KOPT-K1 (cell line): ENCODE measurements at regions not wholly inside any gene's neighbourhood (a gene's known extent, or its start where the extent isn't known, plus 50 kb on each side); places are given as distances from the start of the nearest gene placed in this dataset.
"Not testable (repeated sequence)": the region's sequence is repeated elsewhere in the genome, so short reads cannot be mapped to it uniquely, and the experiment has no call there.

Source experiments
- H3K27ac ChIP-seq: fragments of 200-600 bp; sonication (generic); 2 replicates; pipeline ENCODE4 v1.5.1; 2016; ENCODE audit warnings: antibody characterized with exemption, mild to moderate bottlenecking, low read depth, low read length; ENCODE audit not compliant: poor library complexity, severe bottlenecking
- H3K36me3 ChIP-seq: fragments of 200-600 bp; sonication (generic); 2 replicates; pipeline ENCODE4 v1.5.1; 2017; ENCODE audit warnings: antibody characterized with exemption, mild to moderate bottlenecking, low read length, moderate library complexity; ENCODE audit not compliant: insufficient read depth
- H3K9me3 ChIP-seq: fragments of 200-600 bp; sonication (generic); 2 replicates; pipeline ENCODE4 v1.5.1; 2017; ENCODE audit warnings: antibody characterized with exemption, low read length, mild to moderate bottlenecking; ENCODE audit not compliant: insufficient read depth, poor library complexity, severe bottlenecking

DNA sequence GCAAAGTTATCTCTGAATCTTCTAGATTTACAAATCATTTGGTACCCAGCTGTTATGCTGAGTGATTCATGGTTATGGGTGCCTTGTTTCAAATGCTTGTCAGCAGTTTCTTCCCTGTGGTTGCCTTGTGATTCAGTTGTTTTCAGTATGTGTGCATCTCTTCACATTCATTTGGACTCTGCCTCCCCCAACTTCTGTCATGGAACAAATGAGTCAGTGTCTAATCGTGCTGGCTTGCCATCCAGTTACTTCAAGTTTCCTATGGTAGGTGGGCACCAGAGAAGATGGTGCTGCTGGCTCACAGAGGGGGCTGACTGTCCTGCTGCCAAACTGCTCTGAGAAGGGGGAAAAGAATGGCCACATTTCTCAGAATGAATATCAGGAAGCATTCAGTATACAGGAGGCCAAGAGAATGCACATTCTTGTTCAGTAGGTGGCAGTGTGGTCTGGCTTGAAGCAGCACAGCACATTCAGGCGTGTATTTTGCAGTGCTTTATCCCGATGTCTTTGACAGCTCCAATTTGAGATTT, 260.9 kb downstream of the GLUD2 start:
- H3K27ac ChIP-seq = peak overlapping the region; percentile 22
- H3K36me3 ChIP-seq = no peaks in the 10 kb centered on the region
- H3K9me3 ChIP-seq = no peaks in the 10 kb centered on the region

DNA sequence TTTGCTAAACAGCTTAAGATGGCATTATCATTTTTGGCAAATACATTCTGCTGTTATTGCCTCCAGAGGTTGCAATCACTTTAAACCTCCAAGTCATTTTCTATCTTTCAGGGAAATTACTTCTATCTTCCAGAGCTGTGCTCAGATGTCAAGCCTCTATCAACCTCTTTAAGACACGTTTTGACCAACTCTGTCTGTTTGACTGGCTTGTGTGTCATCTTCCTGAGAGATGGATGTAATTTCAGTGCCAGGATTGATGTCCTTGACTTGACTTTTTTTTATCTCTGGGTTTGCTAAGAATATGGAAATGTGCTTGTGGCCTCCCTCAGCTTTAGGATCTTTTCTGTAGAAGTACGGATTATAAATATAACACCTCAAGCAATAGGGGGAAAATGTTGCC, 263.4 kb downstream of the GLUD2 start:
- H3K36me3 ChIP-seq = no peaks in the 10 kb centered on the region
- H3K9me3 ChIP-seq = no peaks in the 10 kb centered on the region
- no peak overlapping the region for H3K27ac ChIP-seq

DNA sequence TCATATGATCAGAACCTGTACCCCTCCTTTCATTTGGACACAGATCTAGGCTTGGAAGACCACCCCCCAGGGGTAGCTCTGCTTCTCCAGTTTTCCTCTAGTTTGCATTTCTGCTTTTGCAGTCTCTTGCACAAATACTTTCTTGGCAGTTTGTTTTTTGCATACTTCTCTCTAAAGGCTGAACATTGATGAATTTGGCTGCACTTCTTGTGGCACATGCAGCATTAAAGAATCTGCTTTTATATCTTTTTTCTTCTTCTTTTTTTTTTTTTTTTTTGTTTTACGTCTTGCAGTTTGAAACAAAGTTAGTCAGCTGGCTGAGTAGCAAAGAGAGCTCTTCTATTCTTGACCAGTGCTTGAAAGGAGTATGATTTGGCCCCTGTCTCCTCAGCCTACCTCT, 273.0 kb downstream of the GLUD2 start:
- H3K27ac ChIP-seq = no peak overlapping the region
- no peaks in the 10 kb centered on the region for H3K9me3 ChIP-seq
- no peaks in the 10 kb centered on the region for H3K36me3 ChIP-seq

DNA sequence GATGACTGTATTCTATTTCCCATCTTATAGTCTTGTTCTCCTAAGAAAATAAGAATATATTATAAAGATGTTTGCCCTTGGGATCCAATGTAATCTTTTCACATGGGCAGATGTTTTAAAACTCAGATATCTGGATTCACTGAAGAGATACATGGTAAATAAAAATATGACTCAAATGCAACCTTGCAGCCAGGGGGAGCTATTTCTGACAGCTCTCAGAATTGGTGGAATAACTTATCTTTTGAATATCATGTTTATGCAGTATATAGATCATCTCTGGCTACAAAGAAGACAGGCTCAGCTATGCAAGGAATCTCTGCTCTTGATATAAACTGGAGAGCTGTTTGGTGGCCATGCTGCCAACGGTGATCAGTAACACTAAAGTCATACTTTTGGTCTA, 274.7 kb downstream of the GLUD2 start:
- Histone ChIP-seq H3K27ac (no peak overlapping the region), H3K9me3 (no peaks in the 10 kb centered on the region), H3K36me3 (no peaks in the 10 kb centered on the region)

DNA sequence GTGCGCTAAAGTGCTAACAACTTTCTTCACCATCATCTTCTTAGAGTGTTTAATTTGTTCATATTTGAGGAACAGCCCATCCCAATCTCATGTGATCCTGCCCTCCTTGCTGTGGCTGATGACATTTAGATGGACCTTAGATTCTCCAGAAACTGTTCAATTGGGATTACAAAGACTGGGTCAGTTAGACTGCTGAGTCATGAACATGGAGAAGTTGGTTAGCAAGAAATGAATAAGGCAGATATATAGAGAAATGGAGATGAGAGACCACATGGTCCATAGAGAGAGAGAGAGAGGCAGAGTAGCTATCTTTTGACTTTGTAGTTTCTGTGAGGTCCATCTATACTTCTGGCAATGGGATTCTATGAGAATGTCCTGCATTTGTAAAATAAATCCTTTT, 275.9 kb downstream of the GLUD2 start:
- Histone ChIP-seq H3K36me3 (no peaks in the 10 kb centered on the region), H3K27ac (no peak overlapping the region), H3K9me3 (no peaks in the 10 kb centered on the region)

DNA sequence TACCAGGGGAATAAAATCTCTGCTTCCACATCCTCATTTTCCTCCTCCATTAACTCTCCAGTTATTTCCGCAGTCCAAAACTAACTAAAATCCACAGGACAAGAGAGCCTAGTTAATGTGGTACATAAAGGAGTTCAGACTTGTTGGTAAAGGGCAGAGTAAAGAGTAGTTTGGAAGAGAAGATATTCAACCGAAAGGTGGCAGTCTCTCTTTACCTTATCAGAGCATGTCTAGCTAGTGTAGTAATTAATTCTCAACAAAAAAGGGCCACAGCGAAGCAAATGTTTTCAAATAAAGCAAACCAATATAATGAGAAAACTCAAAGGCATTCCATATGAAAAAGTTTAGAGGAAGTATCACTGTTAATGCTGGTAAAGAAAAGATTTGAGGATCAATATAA, 286.5 kb downstream of the GLUD2 start:
- H3K27ac ChIP-seq = no peak overlapping the region
- H3K36me3 ChIP-seq = no peaks in the 10 kb centered on the region
- no peaks in the 10 kb centered on the region for H3K9me3 ChIP-seq

DNA sequence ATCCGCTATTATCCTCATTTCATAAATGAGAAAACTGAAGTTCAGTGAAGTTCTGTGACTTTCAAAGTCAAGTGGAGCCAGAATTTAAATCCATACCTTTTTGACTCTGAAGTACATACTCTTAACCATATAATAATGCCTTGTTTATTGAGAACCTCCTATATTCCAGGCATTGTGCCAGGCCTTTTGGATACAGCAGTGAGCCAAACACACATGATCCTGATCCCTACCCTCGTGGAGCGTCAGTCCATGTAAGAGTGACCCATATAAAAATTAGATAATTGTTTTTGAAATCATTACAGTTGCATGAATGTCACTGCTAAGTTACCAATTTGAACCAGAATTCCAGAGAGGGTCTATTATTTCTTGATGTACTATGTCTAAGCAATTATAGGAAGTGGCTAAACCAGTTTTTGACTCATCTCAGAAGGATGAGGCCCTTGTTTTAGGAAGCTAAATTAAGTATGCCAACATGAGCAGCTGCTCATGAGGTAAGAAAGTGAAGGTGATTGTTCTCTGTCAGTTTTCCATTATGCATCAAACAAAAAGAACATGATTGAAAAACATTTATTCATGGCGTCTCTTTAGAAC, 289.5 kb downstream of the GLUD2 start:
- no peak overlapping the region for H3K27ac ChIP-seq
- H3K36me3 ChIP-seq = no peaks in the 10 kb centered on the region
- no peaks in the 10 kb centered on the region for H3K9me3 ChIP-seq

DNA sequence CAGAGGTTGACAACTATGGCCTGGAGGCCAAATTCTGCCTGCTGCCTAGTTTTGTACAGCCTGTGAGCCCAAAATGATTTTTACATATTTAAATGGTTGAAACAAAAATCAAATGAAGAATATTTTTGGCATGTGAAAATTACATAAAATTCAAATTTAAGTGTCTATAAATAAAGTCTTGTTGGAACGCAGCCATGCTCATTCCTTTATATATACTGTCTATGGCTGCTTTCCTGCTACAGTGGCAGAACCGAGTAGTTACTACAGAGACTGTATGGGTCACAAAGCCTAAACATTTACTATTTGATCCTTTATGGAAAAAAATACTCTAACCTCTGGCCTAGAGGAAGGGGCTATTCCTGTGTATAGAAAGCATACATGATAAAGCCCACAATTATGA, 290.4 kb downstream of the GLUD2 start:
- H3K27ac ChIP-seq = no peak overlapping the region
- H3K36me3 ChIP-seq = no peaks in the 10 kb centered on the region
- H3K9me3 ChIP-seq = no peaks in the 10 kb centered on the region

DNA sequence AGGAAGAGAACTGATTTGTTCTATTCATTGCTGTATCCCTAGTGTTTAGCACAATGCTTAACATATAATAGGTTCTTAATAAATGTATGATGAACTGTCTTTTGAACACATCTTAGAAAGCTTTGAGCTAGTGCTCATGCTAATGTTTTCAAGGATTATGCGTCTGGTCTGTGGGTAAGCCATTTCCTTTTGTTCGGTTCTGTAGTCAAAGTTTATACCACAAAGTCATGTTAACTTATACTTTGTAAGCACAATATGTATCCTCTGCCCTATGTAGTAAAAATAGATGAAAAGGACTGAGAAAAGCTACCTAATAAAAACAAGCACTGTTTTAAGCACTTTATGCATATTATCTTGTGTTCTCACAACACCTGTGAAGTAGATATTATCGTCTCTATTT, 301.9 kb downstream of the GLUD2 start:
- Histone ChIP-seq H3K36me3 (no peaks in the 10 kb centered on the region), H3K27ac (peak overlapping the region; percentile 52), H3K9me3 (peaks cover 5% of the 10 kb centered on the region)

DNA sequence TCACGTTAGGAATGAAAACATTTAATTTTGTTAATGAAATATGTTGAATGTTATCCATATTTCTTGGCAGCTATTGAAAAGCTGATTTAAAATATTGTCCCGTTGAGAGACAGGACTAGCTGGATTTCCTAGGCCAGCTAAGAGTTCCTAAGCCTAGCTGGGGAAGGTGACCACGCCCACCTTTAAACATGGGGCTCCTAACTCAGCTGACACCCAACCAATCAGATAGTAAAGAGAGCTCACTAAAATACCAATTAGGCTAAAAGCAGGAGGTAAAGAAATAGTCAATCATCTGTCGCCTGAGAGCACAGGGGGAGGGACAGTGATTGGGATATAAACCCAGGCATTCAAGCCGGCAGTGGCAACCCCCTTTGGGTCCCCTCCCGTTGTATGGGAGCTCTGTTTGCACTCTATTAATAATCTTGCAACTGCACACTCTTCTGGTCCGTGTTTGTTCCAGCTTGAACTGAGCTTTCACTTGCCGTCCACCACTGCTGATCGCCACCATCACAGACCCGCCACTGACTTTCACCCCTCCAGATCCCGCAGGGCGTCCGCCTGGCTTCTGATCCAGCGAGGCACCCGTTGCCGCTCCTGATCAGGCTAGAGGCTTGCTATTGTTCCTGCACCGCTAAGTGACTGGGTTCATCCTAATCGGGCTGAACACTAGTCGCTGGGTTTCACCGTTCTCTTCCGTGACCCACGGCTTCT, 308.9 kb downstream of the GLUD2 start:
- H3K9me3 ChIP-seq = no peaks in the 10 kb centered on the region

DNA sequence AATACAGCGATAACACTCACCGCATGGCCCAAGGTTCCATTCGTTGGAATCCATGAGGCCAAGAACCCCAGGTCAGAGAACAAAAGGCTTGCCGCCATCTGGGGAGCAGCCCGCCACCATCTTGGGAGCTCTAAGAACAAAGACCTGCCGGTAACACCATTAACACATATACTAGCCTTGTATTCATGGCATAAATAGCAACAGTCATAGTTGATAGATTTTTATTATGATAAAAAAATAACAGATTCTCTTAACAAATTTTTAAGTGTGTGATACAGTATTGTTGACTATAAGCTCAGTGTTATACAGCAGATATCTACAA, 309.4 kb downstream of the GLUD2 start:
- H3K36me3 ChIP-seq = no peaks in the 10 kb centered on the region
- no peaks in the 10 kb centered on the region for H3K9me3 ChIP-seq
- H3K27ac ChIP-seq = no peak overlapping the region

More for the DNA sequence above, 308.9 kb downstream of the GLUD2 start:
- no peak overlapping the region for H3K27ac ChIP-seq
- H3K36me3 ChIP-seq = no peaks in the 10 kb centered on the region

DNA sequence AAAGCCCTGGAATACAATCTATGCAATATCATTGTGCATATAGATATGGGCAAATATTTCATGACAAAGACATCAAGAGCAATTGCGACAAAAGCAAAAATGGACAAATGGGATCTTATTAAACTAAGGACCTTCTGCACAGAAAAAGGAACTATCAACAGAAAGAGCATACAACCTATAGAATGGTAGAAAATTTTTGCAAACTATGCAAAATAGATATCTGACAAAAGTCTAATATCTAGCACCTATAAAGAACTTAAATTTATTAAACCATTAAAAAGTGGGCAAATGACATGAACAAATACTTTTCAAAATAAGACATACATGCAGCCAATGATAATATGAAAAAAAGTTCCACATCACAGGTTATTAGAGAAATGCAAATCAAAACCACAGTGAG, 312.9 kb downstream of the GLUD2 start:
- H3K27ac ChIP-seq = no peak overlapping the region
- H3K9me3 ChIP-seq = no peaks in the 10 kb centered on the region
- H3K36me3 ChIP-seq = no peaks in the 10 kb centered on the region

DNA sequence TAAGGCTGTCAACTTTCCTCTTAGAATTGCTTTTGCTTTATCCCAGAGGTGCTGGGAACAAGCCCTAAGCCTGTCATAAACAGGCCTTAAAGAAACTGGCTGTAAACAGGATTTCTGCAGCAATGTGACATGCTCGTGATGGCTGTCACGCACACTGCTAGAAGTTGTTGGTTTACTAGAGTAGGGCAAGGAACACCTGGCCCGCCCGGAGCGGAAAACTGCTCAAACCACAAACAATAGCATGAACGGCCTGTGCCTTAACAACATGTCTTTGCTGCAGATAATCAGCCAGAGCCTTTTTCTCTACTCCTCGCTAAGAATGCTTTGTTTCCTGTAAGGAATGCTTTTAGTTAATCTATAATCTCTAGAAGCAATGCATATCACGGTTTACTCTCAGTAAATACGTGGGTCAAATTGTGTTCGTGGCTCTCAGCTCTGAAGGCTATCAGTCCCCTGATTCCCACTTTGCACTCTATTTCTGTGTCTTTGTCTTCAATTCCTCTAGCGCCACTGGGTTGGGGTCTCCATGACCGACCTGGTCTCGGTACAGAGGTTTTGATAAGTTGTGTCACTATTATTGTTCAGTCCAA, 318.3 kb downstream of the GLUD2 start:
- Histone ChIP-seq H3K9me3 (peaks cover 24% of the 10 kb centered on the region), H3K36me3 (no peaks in the 10 kb centered on the region), H3K27ac (peak overlapping the region; percentile 97)

DNA sequence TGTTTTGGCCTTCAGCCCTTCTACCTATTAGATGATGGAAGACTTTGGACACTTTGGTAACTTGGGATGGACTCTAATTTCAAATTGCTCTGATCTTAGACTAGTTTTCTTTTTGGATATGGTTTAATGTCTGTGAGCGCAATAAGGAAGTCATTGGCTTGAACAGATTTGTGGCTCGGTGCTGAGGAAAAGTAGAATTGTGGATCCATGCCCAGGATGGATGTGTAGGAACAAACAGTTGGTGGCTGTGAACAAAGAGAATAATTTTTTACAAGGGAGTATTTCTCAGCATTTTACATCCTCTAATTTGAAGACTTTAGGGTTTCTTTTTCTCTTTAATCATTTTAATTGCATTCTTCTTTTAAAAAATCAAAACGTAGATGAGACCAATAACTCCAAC, 327.1 kb downstream of the GLUD2 start:
- H3K9me3 ChIP-seq = peaks cover 1% of the 10 kb centered on the region
- no peak overlapping the region for H3K27ac ChIP-seq
- no peaks in the 10 kb centered on the region for H3K36me3 ChIP-seq

DNA sequence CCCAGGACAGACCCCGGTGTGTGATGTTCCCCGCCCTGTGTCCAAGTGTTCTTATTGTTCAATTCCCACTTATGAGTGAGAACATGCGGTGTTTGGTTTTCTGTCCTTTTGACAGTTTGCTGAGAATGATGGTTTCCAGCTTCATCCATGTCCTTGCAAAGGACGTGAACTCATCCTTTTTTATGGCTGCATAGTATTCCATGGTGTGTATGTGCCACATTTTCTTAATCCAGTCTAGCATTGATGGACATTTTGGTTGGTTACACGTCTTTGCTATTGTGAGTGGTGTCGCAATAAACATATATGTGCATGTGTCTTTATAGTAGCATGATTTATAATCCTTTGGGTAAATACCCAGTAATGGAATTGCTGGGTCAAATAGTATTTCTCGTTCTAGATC, 334.5 kb downstream of the GLUD2 start:
- not testable (repeated sequence) for H3K27ac ChIP-seq, H3K9me3 ChIP-seq, H3K36me3 ChIP-seq
